ENCODE measurements at regions not wholly inside any gene's neighbourhood (a gene's known extent, or its start where the extent isn't known, plus 50 kb on each side); places are given as distances from the start of the nearest gene placed in this dataset.
A peak's percentile ranks its signal among the peaks of the same experiment; 100 is the strongest.

GRCh38 chr6:21970569-21971300, 326.1 kb downstream of the PRL start:
- no peak for DNase-seq

- DNase-seq: peak; percentile 71
Measured at GRCh38 chr6:21971541-21971940, 325.3 kb downstream of the PRL start.

- no peak for DNase-seq
Measured at GRCh38 chr6:21972516-21972915, 324.3 kb downstream of the PRL start.

GRCh38 chr6:21977346-21977745, 319.5 kb downstream of the PRL start:
- no peak for DNase-seq

DNA sequence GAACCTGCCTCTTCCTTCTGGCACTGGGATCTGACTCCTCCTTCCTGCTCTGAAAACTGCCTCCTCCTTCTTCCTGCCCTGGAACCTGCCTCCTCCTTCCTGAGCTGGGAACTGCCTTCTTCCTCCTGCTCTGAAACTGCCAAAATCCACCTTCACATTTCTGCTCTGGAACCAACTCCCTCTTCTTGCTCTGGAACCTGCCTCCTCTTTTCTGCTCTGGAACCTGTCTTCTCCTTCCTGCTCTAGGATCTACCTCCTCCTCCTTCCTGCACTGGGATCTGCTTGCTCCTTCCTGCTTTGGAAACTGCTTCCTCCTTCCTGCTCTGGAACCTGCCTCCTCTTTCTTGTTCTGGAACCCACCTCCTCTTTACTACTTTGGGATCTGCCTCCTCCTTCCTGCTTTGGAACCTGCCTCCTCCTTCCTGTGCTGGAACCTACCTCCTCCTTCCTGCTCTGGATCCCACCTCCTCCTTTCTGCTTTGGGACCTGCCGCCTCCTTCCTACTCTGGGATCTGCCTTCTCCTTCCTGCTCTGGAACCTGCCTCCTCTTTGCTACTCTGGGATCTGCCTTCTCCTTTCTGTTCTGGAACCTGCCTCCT, 315.5 kb downstream of the PRL start:
- DNase-seq: no peak

DNA sequence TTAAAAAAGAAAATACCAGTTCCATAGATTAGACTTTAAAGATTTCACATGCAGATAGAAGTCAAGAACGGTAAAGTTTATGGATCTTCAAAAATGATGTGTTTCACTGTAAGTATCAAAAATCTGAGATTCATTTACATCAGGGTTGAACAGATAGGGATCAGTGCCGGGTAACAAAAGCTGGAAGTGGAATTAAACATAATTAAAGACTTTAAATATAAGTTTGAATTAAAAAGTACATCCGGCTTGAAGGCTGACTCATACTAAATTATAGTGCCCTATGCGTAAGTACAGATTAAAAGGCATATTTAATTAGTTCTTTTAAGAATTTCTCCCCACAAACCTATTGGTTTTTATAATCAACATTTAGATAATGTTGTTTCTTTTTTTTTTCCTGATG, 312.7 kb downstream of the PRL start:
- DNase-seq: no peak

DNA sequence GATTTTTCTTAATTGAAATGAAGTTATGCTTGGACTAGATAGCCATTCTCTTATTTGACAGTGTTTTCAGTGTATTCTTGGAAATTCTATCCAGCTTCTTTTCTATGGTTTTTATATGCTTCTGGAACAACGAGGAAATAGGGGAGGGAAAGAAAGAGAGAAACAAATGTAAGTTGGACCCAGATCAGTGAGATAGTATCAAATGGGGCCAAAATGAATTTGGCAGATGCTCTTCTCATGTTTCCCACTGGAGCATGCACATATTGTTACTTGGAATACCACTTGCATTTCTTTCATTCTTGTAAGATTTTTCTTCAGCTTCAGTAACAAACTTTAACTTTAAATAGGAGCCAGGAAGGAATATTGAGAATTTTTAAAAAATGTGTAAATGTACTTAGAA, 312.3 kb downstream of the PRL start:
- DNase-seq: no peak

GRCh38 chr6:21985904-21986303, 310.9 kb downstream of the PRL start:
- no peak for DNase-seq

- DNase-seq: no peak
Measured at GRCh38 chr6:21986703-21987102, 310.1 kb downstream of the PRL start.

GRCh38 chr6:21987501-21987957, 309.3 kb downstream of the PRL start:
- DNase-seq: peak; percentile 85

DNA sequence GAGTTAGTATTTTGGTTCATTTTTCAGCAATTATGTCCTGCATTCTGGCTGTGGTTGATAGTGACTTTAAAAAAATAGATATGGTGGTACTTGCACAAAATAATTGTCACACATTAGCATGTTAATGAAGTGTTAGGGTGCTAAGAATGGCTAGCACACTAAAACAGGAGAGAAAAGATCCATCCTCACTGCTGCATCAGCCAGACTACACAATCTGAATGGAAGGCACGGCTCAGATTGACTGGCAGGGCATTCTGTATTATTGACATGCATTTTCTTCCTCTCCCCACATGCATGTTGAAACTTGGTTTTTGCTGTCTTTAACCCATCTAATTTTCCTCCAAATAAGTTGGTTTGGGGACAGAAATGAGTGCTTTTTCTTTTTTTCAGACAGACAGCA, 306.3 kb downstream of the PRL start:
- no peak for DNase-seq

GRCh38 chr6:21992178-21992967, 304.5 kb downstream of the PRL start:
- DNase-seq: no peak

DNA sequence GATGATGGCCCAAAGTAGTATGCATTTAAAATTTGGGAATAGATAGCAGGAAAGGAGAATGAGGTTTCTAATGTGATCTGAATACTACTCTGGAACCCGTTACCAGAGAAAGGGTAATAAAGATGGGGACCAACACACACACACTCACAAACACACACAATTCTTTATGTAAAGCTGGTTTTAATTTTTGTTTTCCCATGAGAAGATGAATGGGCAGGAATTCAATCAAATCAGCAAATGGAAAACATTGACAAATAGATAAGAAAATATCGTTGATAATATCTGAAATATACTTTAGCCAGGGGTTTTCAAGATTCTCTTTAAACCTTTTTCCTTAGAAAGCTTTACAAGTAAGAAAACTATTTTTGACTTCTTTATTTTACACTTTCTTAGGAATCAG, 303.0 kb downstream of the PRL start:
- DNase-seq: no peak

DNA sequence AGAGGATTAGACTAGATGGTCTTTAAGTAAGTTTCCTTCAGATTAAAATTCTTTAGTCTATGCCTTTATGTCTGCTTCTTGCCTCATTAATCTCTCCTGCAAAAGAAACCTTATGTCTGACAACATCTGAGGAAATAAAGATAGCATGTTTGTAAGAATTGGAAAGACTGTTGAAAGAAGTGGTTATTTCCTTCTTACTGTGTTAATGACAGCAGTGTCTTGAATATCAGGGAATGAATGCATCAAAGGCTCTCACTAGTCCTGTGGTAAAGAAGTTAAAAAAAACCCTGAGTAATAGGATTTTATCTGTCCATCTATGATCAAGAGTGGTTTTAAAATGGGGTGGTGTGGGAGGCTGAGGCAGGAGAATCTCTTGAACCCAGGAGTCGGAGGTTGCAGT, 302.0 kb downstream of the PRL start:
- DNase-seq: no peak

DNA sequence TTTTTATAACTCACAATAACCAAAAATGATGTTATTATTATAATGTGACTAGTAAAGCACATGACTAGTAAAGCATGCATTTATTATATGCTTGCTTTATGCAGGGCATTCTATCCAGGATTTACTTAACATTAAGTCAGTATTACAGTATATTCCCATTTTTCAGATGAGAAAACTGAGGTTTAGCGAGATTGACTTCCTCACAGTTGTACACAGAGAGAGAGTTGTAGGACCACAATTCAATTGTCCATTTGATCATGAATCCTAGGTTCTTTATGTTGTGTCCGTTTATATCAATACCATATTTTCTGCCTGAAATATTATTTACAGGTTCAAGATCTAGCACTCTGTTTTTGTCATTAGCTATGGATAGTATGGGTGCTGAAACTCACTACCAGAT, 301.5 kb downstream of the PRL start:
- no peak for DNase-seq

GRCh38 chr6:21996425-21997118, 300.3 kb downstream of the PRL start:
- DNase-seq: no peak

DNA sequence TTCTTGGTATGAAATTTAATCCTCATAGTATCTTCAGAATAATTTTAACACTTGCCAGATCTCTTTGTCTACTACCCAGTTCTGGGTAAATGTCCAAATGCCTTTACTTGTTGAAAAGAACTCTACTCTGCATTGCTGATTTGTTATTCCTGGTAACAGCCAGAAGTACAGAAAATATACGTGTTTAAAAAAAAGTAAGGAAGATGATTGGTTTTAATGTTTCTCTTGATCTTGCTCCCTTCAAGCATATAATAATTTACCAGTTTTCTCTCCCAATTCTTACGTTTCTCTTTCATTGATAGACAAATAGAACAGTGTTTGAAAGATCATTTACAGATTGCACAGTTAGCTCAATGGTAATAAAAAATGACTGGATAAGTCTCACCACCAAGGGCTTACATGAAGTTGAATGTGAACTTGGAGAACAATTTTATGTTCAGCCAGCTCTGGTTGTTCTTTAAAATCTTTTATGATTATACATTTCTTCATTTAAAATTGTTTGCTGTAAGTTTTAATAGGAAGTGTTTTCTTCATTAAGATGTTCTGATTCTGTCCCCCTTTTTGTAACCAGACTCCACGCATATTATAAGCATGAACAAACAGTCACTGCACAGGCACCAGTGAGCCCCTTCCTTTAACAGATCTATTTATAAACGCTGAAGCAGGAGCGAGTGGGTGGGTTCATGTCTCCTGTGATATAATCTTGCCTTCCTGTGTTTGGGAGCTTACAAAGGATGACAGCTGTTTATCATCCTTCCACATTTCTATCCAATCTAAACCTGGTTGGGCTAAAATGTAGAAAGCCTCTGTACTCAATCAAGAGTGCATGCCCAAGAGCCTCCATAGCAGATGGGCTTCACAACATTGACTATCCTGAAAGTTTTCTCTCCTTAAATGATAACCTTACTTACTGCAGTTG, 299.5 kb downstream of the PRL start:
- DNase-seq: peak; percentile 33

GRCh38 chr6:21998582-21998981, 298.3 kb downstream of the PRL start:
- DNase-seq: no peak

GRCh38 chr6:21999012-21999528, 297.8 kb downstream of the PRL start:
- DNase-seq: no peak

GRCh38 chr6:21999741-22000140, 297.1 kb downstream of the PRL start:
- DNase-seq: no peak

DNA sequence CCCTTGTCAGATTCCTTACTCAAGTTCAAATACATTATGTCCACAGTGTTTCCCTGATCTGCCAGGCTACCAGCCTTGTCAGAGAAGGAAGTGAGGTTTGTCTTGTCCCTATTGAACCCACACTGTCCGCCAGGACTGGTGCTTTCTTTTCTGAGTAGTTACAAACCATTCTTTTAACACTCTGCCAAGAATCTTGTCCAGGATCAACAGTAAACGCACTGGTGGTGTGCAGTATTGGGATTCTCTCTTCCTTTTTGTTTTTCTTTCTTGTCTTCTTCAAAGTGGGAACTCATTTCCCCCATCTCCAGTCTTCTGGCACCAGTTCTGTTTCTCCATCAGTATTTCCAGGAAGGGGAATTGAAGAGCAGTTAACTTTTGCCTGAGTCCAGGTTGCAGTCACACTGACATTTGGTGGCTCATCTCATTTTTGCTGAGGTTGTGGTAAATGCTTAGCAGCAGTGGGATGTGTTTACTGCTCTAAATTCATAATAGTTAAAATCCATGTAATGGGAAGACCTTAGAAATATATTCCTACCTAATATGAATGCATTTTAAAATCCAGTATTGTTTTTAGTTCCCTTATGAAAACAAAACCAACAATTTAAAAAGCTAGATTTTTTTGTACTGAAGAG, 295.3 kb downstream of the PRL start:
- DNase-seq: no peak

DNA sequence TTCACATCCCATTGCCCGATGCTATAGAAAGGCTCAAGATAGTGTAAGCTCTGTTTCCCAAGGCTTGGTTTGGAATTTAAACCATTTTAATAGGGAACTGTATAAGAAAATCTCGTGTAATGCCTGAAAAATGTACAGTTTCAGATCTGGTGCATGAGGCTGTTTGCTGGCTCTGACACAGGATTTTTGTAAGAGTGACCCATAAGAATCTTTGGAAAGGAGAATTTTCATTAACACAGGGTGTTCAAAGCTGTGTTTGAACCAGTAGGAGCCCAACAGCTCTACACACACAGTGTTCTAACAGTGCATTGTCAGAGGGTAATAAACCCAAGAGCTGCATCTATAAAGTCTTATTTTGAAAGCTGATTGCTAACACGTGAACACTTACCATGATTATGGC, 293.5 kb downstream of the PRL start:
- DNase-seq: no peak
